Mesendoderm (in vitro differentiated cells): ENCODE measurements at regions not wholly inside any gene's neighbourhood (a gene's known extent, or its start where the extent isn't known, plus 50 kb on each side); places are given as distances from the start of the nearest gene placed in this dataset.

Experiments
- DNase-seq: peaks from one replicate; pipeline ENCODE4 v3.0.0; 2013
- H2AK5ac ChIP-seq: 2 replicates; pipeline ENCODE4 v1.6.1; 2013; ENCODE audit warnings: low read length, inconsistent platforms
- H2BK120ac ChIP-seq: 2 replicates; pipeline ENCODE4 v1.6.1; 2013; ENCODE audit warnings: low read depth, mild to moderate bottlenecking, low read length, moderate library complexity, mixed read lengths
- H2BK15ac ChIP-seq: replicated peaks from 2 replicates; pipeline ENCODE4 v1.6.1; 2013; ENCODE audit warnings: low read depth, mild to moderate bottlenecking, moderate library complexity
- H2BK5ac ChIP-seq: 2 replicates; pipeline ENCODE4 v1.6.1; 2013; ENCODE audit warnings: low read length, inconsistent platforms
- H3K18ac ChIP-seq: 2 replicates; pipeline ENCODE4 v1.6.1; 2013; ENCODE audit warnings: mild to moderate bottlenecking, low read length, mixed read lengths
- H3K23ac ChIP-seq: one replicate; pipeline ENCODE4 v1.6.1; 2013; ENCODE audit warnings: low read length
- H3K27ac ChIP-seq: 2 replicates; pipeline ENCODE4 v1.5.1; 2013; ENCODE audit warnings: low read depth, mild to moderate bottlenecking, inconsistent platforms, low read length, moderate library complexity
- H3K27me3 ChIP-seq: 2 replicates; pipeline ENCODE4 v1.6.1; 2013; ENCODE audit warnings: low read length, control low read depth, mild to moderate bottlenecking, inconsistent platforms; ENCODE audit not compliant: insufficient read depth, poor library complexity
- H3K36me3 ChIP-seq: 2 replicates; pipeline ENCODE4 v1.6.1; 2013; ENCODE audit warnings: low read length, inconsistent platforms; ENCODE audit not compliant: control insufficient read depth, insufficient read depth
- H3K4ac ChIP-seq: one replicate; pipeline ENCODE4 v1.6.1; 2013; ENCODE audit warnings: low read depth, mild to moderate bottlenecking, low read length, moderate library complexity
- H3K4me1 ChIP-seq: 2 replicates; pipeline ENCODE4 v1.6.1; 2013; ENCODE audit warnings: low read depth, low read length, inconsistent platforms; ENCODE audit not compliant: control insufficient read depth
- H3K4me2 ChIP-seq: 2 replicates; pipeline ENCODE4 v1.6.1; 2013; ENCODE audit warnings: low read length
- H3K4me3 ChIP-seq: 2 replicates; pipeline ENCODE4 v1.5.1; 2013; ENCODE audit warnings: mild to moderate bottlenecking, low read length
- H3K56ac ChIP-seq: one replicate; pipeline ENCODE4 v1.6.1; 2013; ENCODE audit warnings: low read length
- H3K79me1 ChIP-seq: 2 replicates; pipeline ENCODE4 v1.6.1; 2013; ENCODE audit warnings: low read length, inconsistent platforms
- H3K79me2 ChIP-seq: 2 replicates; pipeline ENCODE4 v1.6.1; 2013; ENCODE audit warnings: mild to moderate bottlenecking, low read length; ENCODE audit not compliant: control insufficient read depth, insufficient read depth
- H3K9ac ChIP-seq: 2 replicates; pipeline ENCODE4 v1.6.1; 2013; ENCODE audit warnings: low read length, inconsistent platforms
- H4K5ac ChIP-seq: one replicate; pipeline ENCODE4 v1.6.1; 2013; ENCODE audit warnings: low read length
- H4K8ac ChIP-seq: one replicate; pipeline ENCODE4 v1.6.1; 2013; ENCODE audit warnings: low read depth, mild to moderate bottlenecking, control low read depth, low read length, moderate library complexity
- WGBS: extraction: QIAGEN DNeasy Blood & Tissue Kit; methylation state at CpG from one replicate; pipeline ENCODE4 v1.1.7; 2013; ENCODE audit warnings: low lambda C conversion rate, missing lambda C conversion rate; ENCODE audit not compliant: insufficient coverage; ENCODE audit errors: extremely low coverage; 5-methylcytosine and 5-hydroxymethylcytosine counted together

GRCh38 chr4:43380093-43380492, 487.6 kb downstream of the GRXCR1 start:
- WGBS: no CpG with 5 or more reads among the region's 2 CpGs
- no peaks in the 10 kb centered on the region for H3K4me1 ChIP-seq

GRCh38 chr4:43391069-43391468, 498.6 kb downstream of the GRXCR1 start:
- Histone ChIP-seq H3K4me3 (no peak overlapping the region), H3K56ac (no peak overlapping the region), H3K4me2 (no peak overlapping the region), H2BK5ac (no peak overlapping the region), H3K36me3 (no peaks in the 10 kb centered on the region), H4K8ac (no peak overlapping the region), H3K23ac (no peak overlapping the region), H2BK15ac (no peak overlapping the region), H4K5ac (no peak overlapping the region), H2BK120ac (no peak overlapping the region), H3K9ac (no peak overlapping the region), H3K27me3 (no peaks in the 10 kb centered on the region), H3K27ac (no peak overlapping the region), H3K4ac (no peak overlapping the region), H3K4me1 (no peaks in the 10 kb centered on the region), H3K18ac (no peak overlapping the region), H2AK5ac (no peak overlapping the region), H3K79me1 (no peaks in the 10 kb centered on the region), H3K79me2 (no peaks in the 10 kb centered on the region)
- DNase-seq: no peak
- no CpG with 5 or more reads among the region's 1 CpG for WGBS

More at GRCh38 chr4:43380093-43380492, 487.6 kb downstream of the GRXCR1 start:
- no peak for DNase-seq
- Histone ChIP-seq H4K5ac (no peak overlapping the region), H3K36me3 (no peaks in the 10 kb centered on the region), H3K4ac (no peak overlapping the region), H3K56ac (no peak overlapping the region), H3K79me2 (no peaks in the 10 kb centered on the region), H3K4me3 (no peak overlapping the region), H3K27ac (no peak overlapping the region), H2BK5ac (no peak overlapping the region), H3K18ac (no peak overlapping the region), H3K79me1 (no peaks in the 10 kb centered on the region), H4K8ac (no peak overlapping the region), H3K27me3 (no peaks in the 10 kb centered on the region), H2BK120ac (no peak overlapping the region), H3K4me2 (no peak overlapping the region), H3K9ac (no peak overlapping the region), H2BK15ac (no peak overlapping the region), H2AK5ac (no peak overlapping the region), H3K23ac (no peak overlapping the region)

- H3K4ac ChIP-seq: no peak overlapping the region
- no peak overlapping the region for H2AK5ac ChIP-seq
- no peak overlapping the region for H4K8ac ChIP-seq
- no peak overlapping the region for H2BK5ac ChIP-seq
- no peak for DNase-seq
- H2BK15ac ChIP-seq: no peak overlapping the region
- no peaks in the 10 kb centered on the region for H3K79me1 ChIP-seq
- no peak overlapping the region for H3K4me3 ChIP-seq
- no peaks in the 10 kb centered on the region for H3K36me3 ChIP-seq
- no peak overlapping the region for H3K4me2 ChIP-seq
- no peak overlapping the region for H4K5ac ChIP-seq
- H3K27me3 ChIP-seq: no peaks in the 10 kb centered on the region
- no peaks in the 10 kb centered on the region for H3K79me2 ChIP-seq
- no peak overlapping the region for H3K56ac ChIP-seq
- H3K18ac ChIP-seq: no peak overlapping the region
- H3K23ac ChIP-seq: no peak overlapping the region
- no peak overlapping the region for H3K27ac ChIP-seq
- no peak overlapping the region for H3K9ac ChIP-seq
- H3K4me1 ChIP-seq: no peaks in the 10 kb centered on the region
- no CpG with 5 or more reads among the region's 3 CpGs for WGBS
- no peak overlapping the region for H2BK120ac ChIP-seq
Observed at GRCh38 chr4:43394976-43395375, 502.5 kb downstream of the GRXCR1 start.

GRCh38 chr4:43399726-43400125, 507.2 kb downstream of the GRXCR1 start:
- WGBS: no CpG with 5 or more reads among the region's 3 CpGs
- no peak overlapping the region for H3K27ac ChIP-seq
- no peak overlapping the region for H3K4me3 ChIP-seq
- no peak overlapping the region for H2BK5ac ChIP-seq
- H4K8ac ChIP-seq: no peak overlapping the region
- no peaks in the 10 kb centered on the region for H3K79me1 ChIP-seq
- H3K4me1 ChIP-seq: no peaks in the 10 kb centered on the region
- no peak overlapping the region for H2AK5ac ChIP-seq
- no peak overlapping the region for H3K4me2 ChIP-seq
- no peak for DNase-seq
- no peak overlapping the region for H3K18ac ChIP-seq
- H2BK15ac ChIP-seq: no peak overlapping the region
- H3K56ac ChIP-seq: no peak overlapping the region
- H3K36me3 ChIP-seq: no peaks in the 10 kb centered on the region
- H3K9ac ChIP-seq: no peak overlapping the region
- H3K23ac ChIP-seq: no peak overlapping the region
- no peaks in the 10 kb centered on the region for H3K79me2 ChIP-seq
- no peak overlapping the region for H2BK120ac ChIP-seq
- no peak overlapping the region for H3K4ac ChIP-seq
- no peaks in the 10 kb centered on the region for H3K27me3 ChIP-seq
- H4K5ac ChIP-seq: no peak overlapping the region

- H3K9ac ChIP-seq: no peak overlapping the region
- H2BK120ac ChIP-seq: no peak overlapping the region
- H3K27ac ChIP-seq: no peak overlapping the region
- H3K23ac ChIP-seq: no peak overlapping the region
- WGBS: no CpG with 5 or more reads among the region's 1 CpG
- no peak for DNase-seq
- no peaks in the 10 kb centered on the region for H3K79me2 ChIP-seq
- H4K8ac ChIP-seq: no peak overlapping the region
- H2BK15ac ChIP-seq: no peak overlapping the region
- no peaks in the 10 kb centered on the region for H3K27me3 ChIP-seq
- no peak overlapping the region for H3K56ac ChIP-seq
- H2BK5ac ChIP-seq: no peak overlapping the region
- no peak overlapping the region for H2AK5ac ChIP-seq
- H3K79me1 ChIP-seq: no peaks in the 10 kb centered on the region
- no peak overlapping the region for H3K4ac ChIP-seq
- no peaks in the 10 kb centered on the region for H3K36me3 ChIP-seq
- H3K4me1 ChIP-seq: no peaks in the 10 kb centered on the region
- H3K4me2 ChIP-seq: no peak overlapping the region
- H3K18ac ChIP-seq: no peak overlapping the region
- no peak overlapping the region for H3K4me3 ChIP-seq
- H4K5ac ChIP-seq: no peak overlapping the region
Observed at GRCh38 chr4:43402393-43402792, 509.9 kb downstream of the GRXCR1 start.

GRCh38 chr4:43410636-43411035, 518.1 kb downstream of the GRXCR1 start:
- no peak overlapping the region for H3K23ac ChIP-seq
- no peaks in the 10 kb centered on the region for H3K4me1 ChIP-seq
- H2AK5ac ChIP-seq: no peak overlapping the region
- no peak overlapping the region for H4K8ac ChIP-seq
- no peak overlapping the region for H3K4me3 ChIP-seq
- H3K36me3 ChIP-seq: no peaks in the 10 kb centered on the region
- H3K18ac ChIP-seq: no peak overlapping the region
- DNase-seq: no peak
- H3K79me2 ChIP-seq: no peaks in the 10 kb centered on the region
- H2BK15ac ChIP-seq: no peak overlapping the region
- WGBS: no CpG with 5 or more reads among the region's 9 CpGs
- H3K56ac ChIP-seq: no peak overlapping the region
- H3K79me1 ChIP-seq: no peaks in the 10 kb centered on the region
- no peak overlapping the region for H2BK120ac ChIP-seq
- H2BK5ac ChIP-seq: no peak overlapping the region
- H3K4me2 ChIP-seq: no peak overlapping the region
- H3K9ac ChIP-seq: no peak overlapping the region
- no peak overlapping the region for H4K5ac ChIP-seq
- no peak overlapping the region for H3K4ac ChIP-seq
- no peak overlapping the region for H3K27ac ChIP-seq
- H3K27me3 ChIP-seq: no peaks in the 10 kb centered on the region
